HG02623 (cell line): ENCODE measurements at regions not wholly inside any gene's neighbourhood (a gene's known extent, or its start where the extent isn't known, plus 50 kb on each side); places are given as distances from the start of the nearest gene placed in this dataset.

Experiments used
- ATAC-seq: cut with Tn5 transposase; IDR thresholded peaks from one replicate; pipeline ENCODE4 v1.9.1; 2021; ENCODE audit warnings: moderate library complexity; ENCODE audit not compliant: unreplicated experiment

- ATAC-seq = no peak
Observed at GRCh38 chr2:103010751-103011150, 248.9 kb downstream of the TMEM182 start.

- ATAC-seq = no peak
Observed at GRCh38 chr2:103012590-103012989, 250.8 kb downstream of the TMEM182 start.

- ATAC-seq = no peak
Observed at GRCh38 chr2:103025056-103025455, 263.2 kb downstream of the TMEM182 start.

- no peak for ATAC-seq
Observed at GRCh38 chr2:103028181-103028580, 266.4 kb downstream of the TMEM182 start.
